GM18520 (cell line): ENCODE measurements at regions not wholly inside any gene's neighbourhood (a gene's known extent, or its start where the extent isn't known, plus 50 kb on each side); places are given as distances from the start of the nearest gene placed in this dataset.
A peak's percentile ranks its signal among the peaks of the same experiment; 100 is the strongest.
"Not testable (repeated sequence)": the region's sequence is repeated elsewhere in the genome, so short reads cannot be mapped to it uniquely, and the experiment has no call there.

Source experiments
- ATAC-seq: cut with Tn5 transposase; IDR thresholded peaks from one replicate; pipeline ENCODE4 v1.9.1; 2021; ENCODE audit not compliant: unreplicated experiment

- no peak for ATAC-seq
Measured at GRCh38 chr6:88499845-88500699, 333.9 kb upstream of the CNR1 start.

- no peak for ATAC-seq
Measured at GRCh38 chr6:88499436-88499835, 333.3 kb upstream of the CNR1 start.

DNA sequence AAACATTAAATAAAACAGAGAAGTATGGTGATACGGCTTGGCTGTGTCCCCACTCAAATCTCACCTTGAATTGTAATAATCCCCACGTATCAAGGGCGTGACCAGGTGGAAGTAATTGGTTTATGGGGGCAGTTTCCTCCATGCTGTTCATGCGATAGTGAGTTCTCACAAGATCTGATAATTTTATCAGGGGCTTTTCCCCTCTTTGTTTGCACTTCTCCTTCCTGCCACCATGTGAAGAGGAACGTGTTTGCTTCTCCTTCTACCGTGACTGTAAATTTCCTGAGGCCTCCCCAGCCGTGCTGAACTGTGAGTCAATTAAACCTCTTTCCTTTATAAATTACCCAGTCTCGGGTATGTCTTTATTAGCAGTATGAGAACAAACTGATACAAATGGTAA, 331.3 kb upstream of the CNR1 start:
- ATAC-seq = not testable (repeated sequence)

DNA sequence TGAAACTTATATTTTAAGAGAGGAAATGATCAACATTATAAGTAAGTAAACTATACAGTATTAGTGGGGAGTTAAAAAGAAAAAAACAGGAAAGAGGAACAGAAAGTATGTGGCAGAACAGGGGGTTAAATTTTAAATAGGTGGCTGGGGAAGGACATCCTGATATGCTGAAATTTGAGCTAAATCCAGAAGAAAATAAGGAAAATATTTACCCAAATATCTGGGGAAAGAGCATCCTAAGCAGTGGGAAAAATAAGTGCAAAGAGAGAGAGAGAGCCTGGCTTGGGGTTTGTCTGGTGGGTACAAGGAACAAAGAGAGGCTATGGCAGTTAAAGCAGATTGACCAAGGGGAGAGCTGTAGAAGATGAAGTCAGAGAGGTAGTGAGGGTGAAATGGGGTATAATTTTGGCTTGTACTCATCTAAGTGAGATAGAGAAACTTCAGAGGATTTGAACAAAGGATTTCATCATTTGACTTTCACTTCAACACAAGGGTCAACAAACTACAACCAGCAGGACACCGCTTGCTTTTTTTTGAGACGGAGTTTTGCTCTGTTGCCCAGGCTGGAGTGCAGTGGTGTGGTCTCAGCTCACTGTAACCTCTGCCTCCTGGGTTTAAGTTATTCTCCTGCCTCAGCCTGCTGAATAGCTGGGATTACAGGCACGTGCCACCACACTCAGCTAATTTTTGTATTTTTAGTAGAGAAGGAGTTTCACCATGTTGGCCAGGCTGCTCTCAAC, 328.4 kb upstream of the CNR1 start:
- ATAC-seq = peak; percentile 32

DNA sequence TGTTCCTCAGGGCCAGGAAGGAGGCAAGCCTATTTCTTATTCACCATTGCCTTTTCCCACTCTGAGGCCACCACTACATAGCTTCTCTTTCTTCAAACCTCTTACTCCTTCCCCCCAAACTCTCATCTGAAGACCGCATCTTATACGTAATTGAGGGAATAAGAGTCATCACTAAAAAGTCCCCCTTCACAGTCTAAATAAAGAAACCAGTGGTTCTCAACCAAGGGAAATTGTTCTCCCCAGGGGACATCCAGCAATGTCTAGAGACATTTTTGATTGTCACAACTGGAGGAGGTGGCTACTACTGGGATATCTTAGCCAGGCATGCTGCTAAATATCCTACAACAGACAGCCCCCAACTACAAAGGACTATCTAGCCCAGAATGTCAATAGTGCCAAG, 327.6 kb upstream of the CNR1 start:
- peak; percentile 40 for ATAC-seq

GRCh38 chr6:88492824-88493223, 326.7 kb upstream of the CNR1 start:
- ATAC-seq = no peak

- no peak for ATAC-seq
Measured at GRCh38 chr6:88492241-88492640, 326.1 kb upstream of the CNR1 start.

- ATAC-seq = no peak
Measured at GRCh38 chr6:88491266-88491880, 325.2 kb upstream of the CNR1 start.

- no peak for ATAC-seq
Measured at GRCh38 chr6:88490908-88491264, 324.7 kb upstream of the CNR1 start.

- no peak for ATAC-seq
Measured at GRCh38 chr6:88490195-88490907, 324.2 kb upstream of the CNR1 start.

- ATAC-seq = no peak
Measured at GRCh38 chr6:88483424-88483823, 317.3 kb upstream of the CNR1 start.

GRCh38 chr6:88482465-88482864, 316.3 kb upstream of the CNR1 start:
- no peak for ATAC-seq

GRCh38 chr6:88481519-88481918, 315.4 kb upstream of the CNR1 start:
- ATAC-seq = no peak

GRCh38 chr6:88480816-88481215, 314.7 kb upstream of the CNR1 start:
- no peak for ATAC-seq

DNA sequence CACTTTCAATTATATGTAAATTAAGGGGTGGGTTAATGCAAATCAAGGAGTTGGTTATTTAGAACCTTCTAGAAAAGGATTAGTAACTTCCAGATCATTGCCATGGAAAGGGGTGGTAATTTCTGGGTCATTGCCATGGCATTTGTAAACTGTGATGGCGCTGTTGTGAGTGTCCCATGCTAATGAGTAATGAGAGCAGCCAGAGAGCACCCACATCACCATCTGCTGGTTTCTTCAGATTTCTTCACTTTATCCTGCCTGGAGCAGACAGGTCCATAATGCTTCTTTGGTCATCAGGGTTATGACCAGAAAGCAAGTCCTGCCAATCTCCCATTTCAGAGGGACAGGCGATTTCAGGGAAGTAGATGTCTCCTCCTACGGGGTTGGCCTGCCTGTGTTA, 311.3 kb upstream of the CNR1 start:
- no peak for ATAC-seq

GRCh38 chr6:88476388-88476787, 310.2 kb upstream of the CNR1 start:
- ATAC-seq = no peak

DNA sequence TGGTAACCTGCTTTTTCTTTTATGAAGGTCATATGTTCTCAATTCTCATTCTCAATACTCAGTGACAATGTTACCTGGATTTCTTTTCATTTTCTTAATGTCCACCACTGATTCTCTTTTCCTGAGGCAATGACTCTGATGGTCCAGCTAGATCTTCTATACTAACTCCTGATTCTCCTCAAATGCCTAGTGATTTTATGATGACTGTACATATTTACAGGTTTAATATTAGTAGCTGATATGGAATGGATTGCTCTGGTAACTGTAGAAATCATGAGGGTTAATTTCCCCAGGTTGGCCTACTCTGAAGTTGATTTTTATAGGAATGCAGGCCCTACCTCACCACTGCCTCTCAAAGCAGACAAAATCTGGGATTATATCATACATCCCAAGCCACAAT, 308.6 kb upstream of the CNR1 start:
- ATAC-seq = no peak

DNA sequence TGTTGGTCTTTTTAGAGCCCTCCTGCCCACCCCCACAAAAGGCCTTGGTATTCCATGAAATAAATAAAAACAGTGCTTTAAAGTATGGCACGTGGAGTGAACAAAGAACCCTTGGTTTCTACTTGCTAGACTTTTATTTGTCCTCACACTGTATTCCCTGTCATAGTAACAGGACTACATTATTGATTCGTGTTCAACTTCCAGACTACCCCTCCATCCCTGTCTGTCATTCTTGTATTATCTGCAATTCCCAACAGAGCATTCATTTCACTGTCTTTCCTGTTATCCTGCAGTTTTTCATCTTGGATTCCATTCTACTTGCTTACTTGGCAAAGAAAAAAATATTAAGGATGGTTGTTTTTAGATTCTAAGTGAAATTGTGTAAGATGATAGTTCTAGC, 307.4 kb upstream of the CNR1 start:
- ATAC-seq = no peak

GRCh38 chr6:88472851-88473525, 306.8 kb upstream of the CNR1 start:
- no peak for ATAC-seq

- no peak for ATAC-seq
Measured at GRCh38 chr6:88459643-88460042, 293.5 kb upstream of the CNR1 start.

DNA sequence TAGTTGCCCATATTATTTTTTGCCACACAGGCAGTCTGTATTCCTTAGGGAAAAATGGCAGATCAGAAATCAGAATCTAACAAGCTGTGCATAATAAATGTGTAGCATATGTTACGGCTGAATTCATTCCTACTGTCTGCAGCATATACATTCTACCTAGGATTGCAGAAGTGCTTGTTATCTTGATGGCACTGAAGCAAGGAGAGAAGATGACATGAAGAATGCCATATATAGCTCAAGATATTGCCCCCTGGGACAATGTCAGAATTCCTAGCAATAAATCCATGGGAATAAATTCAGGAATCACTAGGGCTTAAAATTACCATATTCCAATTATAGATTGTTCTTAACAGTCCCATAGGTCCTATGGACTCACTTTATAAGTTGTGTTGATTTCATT, 293.0 kb upstream of the CNR1 start:
- ATAC-seq = no peak
